Left renal pelvis (tissue), 4 donors: ENCODE measurements at regions not wholly inside any gene's neighbourhood (a gene's known extent, or its start where the extent isn't known, plus 50 kb on each side); places are given as distances from the start of the nearest gene placed in this dataset.

Source experiments
- DNase-seq, 4 donors: peaks; one replicate each; pipeline ENCODE4 v3.0.0-alpha.2; 2013; ENCODE audit warnings: low read depth in 4 of 4, low spot score in 3 of 4

DNA sequence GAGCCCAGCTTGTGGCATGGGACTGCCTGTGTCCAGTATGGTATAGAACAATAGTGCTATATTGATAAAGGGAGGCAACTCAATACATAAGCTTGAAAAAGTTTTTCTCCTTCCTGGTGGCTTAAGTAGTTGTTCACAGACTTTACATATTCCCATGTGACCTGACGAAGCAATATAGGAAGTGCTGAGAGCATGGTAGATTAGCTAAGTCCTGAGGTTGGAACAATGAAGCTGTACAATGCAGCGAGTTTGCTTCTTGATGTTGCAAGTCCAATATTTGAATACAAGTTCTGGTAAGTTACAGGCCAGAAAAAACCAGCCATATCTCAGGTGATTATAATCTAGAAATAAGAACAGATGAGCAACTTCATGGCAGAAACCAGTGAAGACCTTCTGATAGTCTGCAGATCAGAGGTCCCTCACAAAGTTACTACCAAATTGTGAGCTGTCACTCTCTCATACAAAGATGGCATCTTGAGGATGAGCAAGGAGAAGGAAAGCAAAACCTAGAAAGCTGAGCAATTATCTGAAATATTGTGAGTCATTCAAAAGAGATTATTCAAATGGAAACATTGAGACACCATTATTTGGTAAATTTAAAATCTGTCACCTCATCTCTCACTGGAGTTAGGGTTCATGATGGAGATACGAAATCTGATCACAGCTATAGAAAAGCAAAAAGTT, 72.9 kb upstream of the BTG1 start:
- DNase-seq = no peak

DNA sequence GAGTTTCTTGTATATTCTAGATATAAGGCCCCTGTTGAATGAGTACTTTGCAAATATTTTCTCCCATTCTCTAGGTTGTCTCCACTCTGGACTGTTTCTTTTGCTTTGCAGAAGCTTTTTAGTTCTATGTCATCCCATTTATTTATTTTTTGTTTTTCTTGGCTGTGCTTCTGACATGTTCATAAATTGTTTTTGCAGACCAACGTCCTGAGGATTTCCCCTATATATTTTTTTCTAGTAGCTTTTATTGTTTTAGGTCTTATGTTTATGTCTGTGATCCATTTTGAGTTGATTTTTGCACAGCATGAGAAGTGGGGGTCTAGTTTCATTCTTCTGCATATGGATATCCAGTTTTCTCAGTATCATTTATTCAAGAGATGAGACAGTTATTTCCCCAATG, 70.4 kb upstream of the BTG1 start:
- DNase-seq = no peak

GRCh38 chr12:92215358-92215757, 69.7 kb upstream of the BTG1 start:
- no peak for DNase-seq

- no peak for DNase-seq
These were observed 67.5 kb upstream of the BTG1 start for GRCh38 chr12:92213166-92213565.

- DNase-seq = no peak
These were observed 64.4 kb upstream of the BTG1 start for GRCh38 chr12:92210071-92210470.

GRCh38 chr12:92208613-92209121, 63.0 kb upstream of the BTG1 start:
- no peak for DNase-seq

GRCh38 chr12:92206596-92206995, 61.0 kb upstream of the BTG1 start:
- no peak for DNase-seq

- DNase-seq = no peak
These were observed 60.4 kb upstream of the BTG1 start for GRCh38 chr12:92206011-92206410.

- no peak for DNase-seq
These were observed 54.4 kb upstream of the BTG1 start for GRCh38 chr12:92199819-92200576.

GRCh38 chr12:92197815-92198214, 52.2 kb upstream of the BTG1 start:
- DNase-seq = no peak

GRCh38 chr12:92196368-92196767, 50.7 kb upstream of the BTG1 start:
- DNase-seq = no peak
